ENCODE measurements at regions not wholly inside any gene's neighbourhood (a gene's known extent, or its start where the extent isn't known, plus 50 kb on each side); places are given as distances from the start of the nearest gene placed in this dataset.

- no peak for TF ChIP-seq CTCF (IDR thresholded peaks at IDR 0.05)
- no peak for TF ChIP-seq POLR2A (IDR thresholded peaks at IDR 0.05)
Observed at GRCh38 chr13:33345842-33346241, 60.3 kb upstream of the STARD13 start.
